ENCODE measurements at regions not wholly inside any gene's neighbourhood (a gene's known extent, or its start where the extent isn't known, plus 50 kb on each side); places are given as distances from the start of the nearest gene placed in this dataset.

DNA sequence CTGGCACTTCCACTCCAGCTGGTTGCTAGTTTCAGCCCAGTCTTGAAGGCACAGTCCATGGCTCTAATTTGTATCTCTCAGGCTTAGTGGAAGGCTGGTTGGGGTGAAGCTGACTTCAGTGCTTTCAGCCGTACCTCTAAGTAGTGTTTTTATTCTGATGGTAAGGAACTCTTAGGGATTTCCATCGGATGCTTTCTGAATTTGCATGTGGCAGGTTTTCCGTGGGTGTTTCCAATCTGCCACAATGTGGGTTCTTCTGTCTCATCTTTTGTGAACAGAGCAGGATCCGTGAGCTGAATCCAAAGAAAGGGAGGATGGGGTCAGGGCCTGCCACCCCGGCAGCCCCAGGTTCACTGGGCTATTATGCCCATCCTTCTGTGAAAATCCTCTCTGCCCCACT, 607.9 kb upstream of the MKI67 start:
- TF ChIP-seq POLR2A (IDR thresholded peaks at IDR 0.05; ENCODE audit: borderline replicate concordance, extremely low read depth, insufficient read depth, insufficient read length), result no peak
- no peak for TF ChIP-seq EZH2 (IDR thresholded peaks at IDR 0.05)
- TF ChIP-seq, protein P1, sequence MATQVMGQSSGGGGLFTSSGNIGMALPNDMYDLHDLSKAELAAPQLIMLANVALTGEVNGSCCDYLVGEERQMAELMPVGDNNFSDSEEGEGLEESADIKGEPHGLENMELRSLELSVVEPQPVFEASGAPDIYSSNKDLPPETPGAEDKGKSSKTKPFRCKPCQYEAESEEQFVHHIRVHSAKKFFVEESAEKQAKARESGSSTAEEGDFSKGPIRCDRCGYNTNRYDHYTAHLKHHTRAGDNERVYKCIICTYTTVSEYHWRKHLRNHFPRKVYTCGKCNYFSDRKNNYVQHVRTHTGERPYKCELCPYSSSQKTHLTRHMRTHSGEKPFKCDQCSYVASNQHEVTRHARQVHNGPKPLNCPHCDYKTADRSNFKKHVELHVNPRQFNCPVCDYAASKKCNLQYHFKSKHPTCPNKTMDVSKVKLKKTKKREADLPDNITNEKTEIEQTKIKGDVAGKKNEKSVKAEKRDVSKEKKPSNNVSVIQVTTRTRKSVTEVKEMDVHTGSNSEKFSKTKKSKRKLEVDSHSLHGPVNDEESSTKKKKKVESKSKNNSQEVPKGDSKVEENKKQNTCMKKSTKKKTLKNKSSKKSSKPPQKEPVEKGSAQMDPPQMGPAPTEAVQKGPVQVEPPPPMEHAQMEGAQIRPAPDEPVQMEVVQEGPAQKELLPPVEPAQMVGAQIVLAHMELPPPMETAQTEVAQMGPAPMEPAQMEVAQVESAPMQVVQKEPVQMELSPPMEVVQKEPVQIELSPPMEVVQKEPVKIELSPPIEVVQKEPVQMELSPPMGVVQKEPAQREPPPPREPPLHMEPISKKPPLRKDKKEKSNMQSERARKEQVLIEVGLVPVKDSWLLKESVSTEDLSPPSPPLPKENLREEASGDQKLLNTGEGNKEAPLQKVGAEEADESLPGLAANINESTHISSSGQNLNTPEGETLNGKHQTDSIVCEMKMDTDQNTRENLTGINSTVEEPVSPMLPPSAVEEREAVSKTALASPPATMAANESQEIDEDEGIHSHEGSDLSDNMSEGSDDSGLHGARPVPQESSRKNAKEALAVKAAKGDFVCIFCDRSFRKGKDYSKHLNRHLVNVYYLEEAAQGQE (IDR thresholded peaks at IDR 0.05; ENCODE audit: low read depth), result no peak
- no peak for TF ChIP-seq EGR1 (IDR thresholded peaks at IDR 0.05; ENCODE audit: low read depth)
- no peak for TF ChIP-seq POLR2AphosphoS5 (IDR thresholded peaks at IDR 0.05; ENCODE audit: low read depth, low read length)
- TF ChIP-seq, protein P2, sequence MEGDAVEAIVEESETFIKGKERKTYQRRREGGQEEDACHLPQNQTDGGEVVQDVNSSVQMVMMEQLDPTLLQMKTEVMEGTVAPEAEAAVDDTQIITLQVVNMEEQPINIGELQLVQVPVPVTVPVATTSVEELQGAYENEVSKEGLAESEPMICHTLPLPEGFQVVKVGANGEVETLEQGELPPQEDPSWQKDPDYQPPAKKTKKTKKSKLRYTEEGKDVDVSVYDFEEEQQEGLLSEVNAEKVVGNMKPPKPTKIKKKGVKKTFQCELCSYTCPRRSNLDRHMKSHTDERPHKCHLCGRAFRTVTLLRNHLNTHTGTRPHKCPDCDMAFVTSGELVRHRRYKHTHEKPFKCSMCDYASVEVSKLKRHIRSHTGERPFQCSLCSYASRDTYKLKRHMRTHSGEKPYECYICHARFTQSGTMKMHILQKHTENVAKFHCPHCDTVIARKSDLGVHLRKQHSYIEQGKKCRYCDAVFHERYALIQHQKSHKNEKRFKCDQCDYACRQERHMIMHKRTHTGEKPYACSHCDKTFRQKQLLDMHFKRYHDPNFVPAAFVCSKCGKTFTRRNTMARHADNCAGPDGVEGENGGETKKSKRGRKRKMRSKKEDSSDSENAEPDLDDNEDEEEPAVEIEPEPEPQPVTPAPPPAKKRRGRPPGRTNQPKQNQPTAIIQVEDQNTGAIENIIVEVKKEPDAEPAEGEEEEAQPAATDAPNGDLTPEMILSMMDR (IDR thresholded peaks at IDR 0.05 in 2 of 3, conservative IDR thresholded peaks at IDR 0.05 in 1 of 3; ENCODE audit: borderline replicate concordance in 1 of 3, insufficient read depth in 1 of 3, low read depth in 2 of 3, low read length in 2 of 3), result no peak
- TF ChIP-seq, protein P3, sequence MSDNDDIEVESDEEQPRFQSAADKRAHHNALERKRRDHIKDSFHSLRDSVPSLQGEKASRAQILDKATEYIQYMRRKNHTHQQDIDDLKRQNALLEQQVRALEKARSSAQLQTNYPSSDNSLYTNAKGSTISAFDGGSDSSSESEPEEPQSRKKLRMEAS (IDR thresholded peaks at IDR 0.05), result no peak
- TF ChIP-seq JUND (IDR thresholded peaks at IDR 0.05), result no peak
- TF ChIP-seq YY1 (IDR thresholded peaks at IDR 0.05; ENCODE audit: extremely low read depth, insufficient replicate concordance, low read depth, low read length), result no peak
- TF ChIP-seq RAD21 (IDR thresholded peaks at IDR 0.05; ENCODE audit: low read depth), result no peak
- TF ChIP-seq ZFX (IDR thresholded peaks at IDR 0.05), result no peak
- TF ChIP-seq SRF (IDR thresholded peaks at IDR 0.05; ENCODE audit: low read depth), result no peak
- TF ChIP-seq TCF7L2 (IDR thresholded peaks at IDR 0.05; ENCODE audit: borderline replicate concordance, extremely low read depth, insufficient read depth, insufficient read length), result no peak
- TF ChIP-seq CBX3 (IDR thresholded peaks at IDR 0.05; ENCODE audit: low read depth), result no peak
